BE2C (cell line): ENCODE measurements at regions not wholly inside any gene's neighbourhood (a gene's known extent, or its start where the extent isn't known, plus 50 kb on each side); places are given as distances from the start of the nearest gene placed in this dataset.

ENCODE experiments used
- DNase-seq: peaks from one replicate; pipeline ENCODE4 v3.0.0-alpha.2; 2020
- H3K27me3 ChIP-seq: fragments of 250-450 bp; sonication (Bioruptor Pico); 2 replicates; pipeline ENCODE4 v1.5.1; 2020; ENCODE audit warnings: mild to moderate bottlenecking
- H3K36me3 ChIP-seq: fragments of 250-450 bp; sonication (Bioruptor Pico); 2 replicates; pipeline ENCODE4 v1.5.1; 2020; ENCODE audit warnings: mild to moderate bottlenecking
- H3K4me1 ChIP-seq: fragments of 250-450 bp; sonication (Bioruptor Pico); 2 replicates; pipeline ENCODE4 v1.5.1; 2020
- H3K4me3 ChIP-seq: 2 replicates; pipeline ENCODE4 v1.5.1; 2011; ENCODE audit warnings: low read depth, low read length
- H3K9me3 ChIP-seq: fragments of 250-450 bp; sonication (Bioruptor Pico); 2 replicates; pipeline ENCODE4 v1.5.1; 2020
- CTCF ChIP-seq: IDR thresholded peaks from 2 replicates; pipeline ENCODE4 v1.5.1; 2012; ENCODE audit warnings: mild to moderate bottlenecking, low read depth, low read length

- Histone ChIP-seq H3K4me1 (no peaks in the 10 kb centered on the region), H3K36me3 (no peaks in the 10 kb centered on the region), H3K27me3 (no peaks in the 10 kb centered on the region), H3K4me3 (no peak overlapping the region), H3K9me3 (no peaks in the 10 kb centered on the region)
- no peak for TF ChIP-seq CTCF
- DNase-seq = no peak
Measured at GRCh38 chr16:6562986-6563385, 769.7 kb upstream of the RBFOX1 start.

GRCh38 chr16:6560306-6561100, 772.1 kb upstream of the RBFOX1 start:
- no peaks in the 10 kb centered on the region for H3K4me1 ChIP-seq

GRCh38 chr16:6558661-6559060, 774.0 kb upstream of the RBFOX1 start:
- no peaks in the 10 kb centered on the region for H3K4me1 ChIP-seq
- no peaks in the 10 kb centered on the region for H3K36me3 ChIP-seq
- no peak for TF ChIP-seq CTCF
- no peak for DNase-seq
- H3K9me3 ChIP-seq = no peaks in the 10 kb centered on the region
- H3K4me3 ChIP-seq = no peak overlapping the region
- no peaks in the 10 kb centered on the region for H3K27me3 ChIP-seq

More at GRCh38 chr16:6560306-6561100, 772.1 kb upstream of the RBFOX1 start:
- Histone ChIP-seq H3K27me3 (no peaks in the 10 kb centered on the region), H3K9me3 (no peaks in the 10 kb centered on the region), H3K4me3 (no peak overlapping the region), H3K36me3 (no peaks in the 10 kb centered on the region)
- no peak for DNase-seq
- no peak for TF ChIP-seq CTCF

- Histone ChIP-seq H3K9me3 (no peaks in the 10 kb centered on the region), H3K36me3 (no peaks in the 10 kb centered on the region), H3K4me3 (no peak overlapping the region), H3K4me1 (no peaks in the 10 kb centered on the region), H3K27me3 (no peaks in the 10 kb centered on the region)
- DNase-seq = no peak
- TF ChIP-seq CTCF = no peak
Measured at GRCh38 chr16:6558126-6558525, 774.5 kb upstream of the RBFOX1 start.

- Histone ChIP-seq H3K4me3 (no peak overlapping the region), H3K36me3 (no peaks in the 10 kb centered on the region), H3K4me1 (no peaks in the 10 kb centered on the region), H3K27me3 (no peaks in the 10 kb centered on the region), H3K9me3 (no peaks in the 10 kb centered on the region)
- no peak for DNase-seq
- TF ChIP-seq CTCF = no peak
Measured at GRCh38 chr16:6557353-6558023, 775.2 kb upstream of the RBFOX1 start.

GRCh38 chr16:6549415-6549814, 783.2 kb upstream of the RBFOX1 start:
- Histone ChIP-seq H3K4me3 (no peak overlapping the region), H3K36me3 (no peaks in the 10 kb centered on the region), H3K9me3 (no peaks in the 10 kb centered on the region), H3K4me1 (no peaks in the 10 kb centered on the region), H3K27me3 (no peaks in the 10 kb centered on the region)
- no peak for TF ChIP-seq CTCF
- no peak for DNase-seq
